Stimulated activated CD8-positive, alpha-beta memory T cell treated with anti-CD3 and anti-CD28 coated beads, Interleukin-15, amount 100 ng/mL, for 4 hours (primary cell): ENCODE measurements at regions not wholly inside any gene's neighbourhood (a gene's known extent, or its start where the extent isn't known, plus 50 kb on each side); places are given as distances from the start of the nearest gene placed in this dataset.

Experiments
- DNase-seq, 2 donors: peaks; one replicate each; pipeline ENCODE4 v3.0.0-alpha.2; 2020; ENCODE audit warnings: low read depth in 2 of 2

DNA sequence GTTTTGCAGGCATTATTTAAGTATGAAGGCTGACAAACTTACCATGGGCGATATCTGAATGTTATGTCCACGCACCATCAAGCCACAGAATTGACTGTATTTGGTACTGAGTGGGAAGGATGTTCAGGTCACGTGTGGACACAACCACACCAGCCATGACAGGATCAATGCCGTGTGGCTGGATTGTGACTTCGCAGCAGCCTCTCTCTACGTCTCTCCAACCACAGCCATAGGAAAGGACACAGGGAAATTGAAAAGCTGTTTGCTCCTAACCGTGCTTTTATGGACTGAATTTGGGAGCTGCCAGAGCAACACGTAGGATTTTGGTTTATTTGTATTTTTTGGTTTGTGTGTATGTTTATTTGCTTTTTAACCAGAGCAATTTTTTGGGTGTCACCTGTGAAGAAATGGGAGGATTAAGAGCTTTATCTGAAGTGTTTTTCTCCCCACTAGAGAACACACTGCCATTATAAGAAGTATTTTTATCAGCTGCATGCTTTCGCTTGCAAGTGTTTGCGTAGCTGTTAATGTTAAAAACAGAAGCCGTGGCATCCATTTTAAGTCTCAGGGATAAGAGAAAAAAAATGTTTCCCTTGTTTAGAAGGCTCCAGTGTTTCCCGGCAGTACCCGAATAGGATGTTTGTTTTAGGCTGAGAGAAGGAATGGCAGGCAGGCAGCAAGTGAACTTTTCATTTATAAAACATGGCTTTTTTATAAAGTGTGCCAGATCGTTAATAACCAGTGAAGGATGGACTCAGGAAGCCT, 401.1 kb upstream of the NFE2L3 start:
- DNase-seq: no peak

DNA sequence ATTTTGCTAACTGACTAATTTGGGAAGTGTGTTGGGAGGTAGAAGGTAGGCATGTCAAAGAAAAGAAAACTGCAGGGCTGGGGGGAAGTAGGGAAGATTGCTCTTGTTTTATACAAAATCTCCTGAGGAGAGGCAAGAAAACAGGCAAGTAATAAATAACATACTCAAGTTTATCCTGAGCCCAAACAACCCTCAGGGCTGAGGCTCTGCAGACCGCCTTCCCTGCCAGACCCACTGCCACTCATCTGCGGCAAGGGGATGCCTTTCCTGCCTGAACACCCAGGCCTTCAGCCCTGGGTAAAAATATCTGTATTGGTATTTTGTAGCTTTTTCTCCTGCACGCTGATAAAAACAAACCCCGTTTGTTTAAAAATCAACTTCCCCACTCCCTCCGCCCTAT, 399.8 kb upstream of the NFE2L3 start:
- no peak for DNase-seq

DNA sequence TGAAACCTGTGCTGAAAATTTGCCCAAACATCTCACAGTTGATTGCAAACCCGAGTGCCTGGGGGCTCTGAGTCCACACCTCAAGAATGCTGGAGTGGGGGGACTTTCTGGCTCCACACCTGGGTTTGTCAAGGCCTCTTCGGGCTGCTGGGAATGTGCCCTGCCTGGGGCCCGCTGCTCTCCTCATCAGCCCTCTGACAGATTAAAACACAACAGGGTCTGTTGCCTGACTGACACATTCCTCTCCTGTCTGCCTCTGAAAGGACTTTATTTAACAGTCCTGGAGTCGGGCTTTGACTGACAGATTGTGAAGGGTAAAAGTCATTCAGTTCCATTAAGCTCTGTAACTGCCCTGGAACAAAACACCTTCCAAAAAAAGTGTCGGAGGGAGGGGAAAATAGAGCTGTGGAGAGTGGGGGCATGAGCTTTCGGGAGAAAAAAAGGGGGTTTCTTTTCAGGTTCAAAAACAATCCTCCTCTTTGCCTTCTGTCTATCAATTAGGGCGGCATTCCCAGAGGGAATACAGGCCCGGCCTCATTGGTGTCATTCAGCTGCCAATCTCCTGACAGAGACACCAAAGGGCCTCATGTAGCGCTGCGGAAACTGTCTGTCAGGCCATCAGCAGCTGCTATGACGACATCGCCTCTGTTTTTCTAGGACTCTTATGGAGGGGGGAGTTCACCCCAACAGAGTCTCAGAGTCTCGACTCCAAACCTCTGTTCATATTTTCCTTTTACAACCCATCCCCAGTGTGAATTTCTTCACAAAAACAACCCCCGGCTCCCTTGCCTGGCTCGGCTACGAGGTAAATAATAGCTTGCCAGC, 398.8 kb upstream of the NFE2L3 start:
- DNase-seq: no peak

DNA sequence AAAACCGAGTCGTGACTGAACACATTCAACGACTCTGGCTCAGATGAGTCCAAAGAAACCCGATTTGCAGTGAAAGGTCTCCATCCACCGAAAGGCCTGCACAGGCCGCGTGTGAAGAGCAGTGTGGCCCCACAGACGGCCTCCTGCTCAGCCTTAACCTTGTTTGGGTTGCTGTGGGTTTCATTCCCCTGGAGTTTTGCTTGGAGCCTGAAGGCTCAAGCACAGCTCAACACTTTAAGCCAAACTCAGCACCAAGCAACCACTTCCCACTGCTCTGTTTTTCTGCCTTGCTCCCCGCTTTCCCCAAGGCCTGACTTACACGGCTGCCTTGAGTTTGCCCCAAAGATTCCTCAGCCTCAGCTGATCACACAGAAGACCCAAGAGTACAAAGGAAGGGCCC, 398.2 kb upstream of the NFE2L3 start:
- no peak for DNase-seq

DNA sequence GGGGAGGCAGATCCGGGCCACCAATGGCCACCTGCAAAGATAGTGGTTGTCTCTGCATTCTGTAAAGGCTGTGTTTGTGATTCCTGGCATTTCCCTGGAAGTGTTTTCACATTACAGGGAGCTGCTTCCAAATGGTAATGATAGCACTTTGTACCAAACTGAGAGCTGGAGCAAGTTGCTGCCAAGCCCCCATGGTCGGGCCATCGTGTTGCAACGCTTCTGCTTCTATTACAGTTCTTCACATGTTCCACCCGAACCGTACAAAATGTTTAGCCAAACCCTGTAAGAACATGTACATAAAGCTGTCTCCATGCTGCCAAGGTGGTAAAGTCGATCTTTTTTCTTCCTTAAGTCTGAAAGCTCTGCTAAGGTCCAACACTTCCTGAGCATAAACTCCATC, 397.7 kb upstream of the NFE2L3 start:
- no peak for DNase-seq

DNA sequence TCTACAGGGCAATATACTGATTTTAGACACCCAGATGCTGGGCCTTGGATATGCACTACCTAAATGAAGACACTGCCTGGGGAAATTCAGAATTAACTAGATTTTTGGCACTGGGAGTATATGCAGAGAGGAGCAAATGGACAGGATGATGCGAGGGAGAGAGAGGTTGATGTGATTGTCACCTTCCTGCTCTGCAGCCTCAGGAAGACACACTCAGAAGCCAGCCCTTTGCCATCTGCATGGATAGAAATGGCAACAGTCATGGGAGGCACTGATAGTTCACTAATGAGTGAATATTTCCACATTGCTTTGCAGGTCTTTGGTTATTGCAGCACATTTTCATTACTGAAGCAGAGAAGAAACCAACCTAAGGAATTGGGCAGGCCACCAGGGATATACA, 397.2 kb upstream of the NFE2L3 start:
- no peak for DNase-seq

DNA sequence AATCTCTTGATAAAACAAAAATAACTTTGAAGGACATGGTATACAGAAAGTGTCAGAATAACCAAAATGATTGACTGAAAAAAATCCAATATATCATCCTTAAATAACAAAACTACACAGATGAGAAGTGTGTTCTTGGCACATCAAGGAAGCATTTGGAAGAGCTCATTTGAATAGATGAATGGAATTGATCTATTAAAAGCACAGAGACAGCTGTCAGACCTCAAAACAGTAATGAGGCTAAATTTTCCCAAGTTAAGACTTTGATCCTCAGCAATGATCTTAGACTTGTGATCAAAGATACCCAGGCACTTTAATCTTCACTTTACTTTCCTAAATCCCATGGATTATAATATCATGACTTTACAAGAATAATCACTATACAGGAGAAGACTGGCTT, 395.4 kb upstream of the NFE2L3 start:
- DNase-seq: no peak

DNA sequence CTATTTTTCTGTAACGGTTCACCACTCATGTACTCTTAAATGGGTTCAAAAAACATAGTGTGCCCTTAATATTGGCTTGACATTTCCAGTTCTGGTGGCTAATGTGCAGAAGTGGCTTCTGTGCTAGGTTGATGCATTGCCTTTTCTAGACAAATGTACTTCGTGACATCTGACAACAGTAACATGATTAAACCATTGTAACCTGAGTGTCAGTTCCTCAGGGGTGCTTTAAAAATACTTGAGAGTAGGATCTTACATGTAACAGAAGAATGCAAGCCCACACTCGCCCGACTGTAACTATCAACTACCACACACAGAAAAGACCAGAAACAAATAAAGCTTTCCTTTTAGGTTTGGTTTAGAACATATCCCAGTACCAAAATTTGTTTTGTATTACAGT, 393.4 kb upstream of the NFE2L3 start:
- DNase-seq: no peak

DNA sequence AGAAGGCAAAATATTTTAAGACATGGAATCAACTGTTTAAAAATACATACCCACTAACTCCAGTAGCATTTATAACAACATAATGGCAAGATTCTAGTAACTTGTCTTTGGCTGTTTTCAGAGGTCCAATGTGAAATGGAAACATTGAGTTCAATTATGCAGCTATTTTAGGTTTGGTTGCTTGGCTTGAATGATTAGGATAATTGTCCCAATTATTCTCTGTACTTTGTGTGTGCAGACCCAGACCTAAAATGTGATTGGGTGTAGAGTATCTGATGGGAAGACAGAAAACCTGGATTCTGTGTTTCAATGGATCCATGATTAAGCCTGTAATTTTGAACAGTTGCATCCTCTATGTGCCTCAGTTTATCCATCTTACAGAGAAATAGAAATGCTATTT, 392.7 kb upstream of the NFE2L3 start:
- no peak for DNase-seq

DNA sequence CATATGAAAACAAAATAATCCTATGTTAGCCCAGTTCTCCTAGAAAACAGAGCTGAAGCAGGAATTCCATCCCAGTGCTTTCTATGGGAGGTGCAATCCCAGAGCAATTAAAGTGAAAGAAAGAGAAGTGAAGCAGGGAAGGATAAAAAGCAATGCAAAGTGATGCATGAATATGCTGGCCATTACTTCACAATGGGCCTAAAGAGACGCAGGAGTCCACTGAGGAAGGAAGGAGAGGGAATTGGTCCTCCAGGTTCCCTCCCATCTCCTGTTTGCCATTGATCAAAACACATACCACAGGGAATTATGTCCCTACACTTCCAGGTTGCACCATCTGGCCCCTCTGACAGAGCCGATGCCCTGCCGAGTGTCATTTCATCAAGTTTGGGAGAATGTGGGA, 392.2 kb upstream of the NFE2L3 start:
- DNase-seq: no peak

DNA sequence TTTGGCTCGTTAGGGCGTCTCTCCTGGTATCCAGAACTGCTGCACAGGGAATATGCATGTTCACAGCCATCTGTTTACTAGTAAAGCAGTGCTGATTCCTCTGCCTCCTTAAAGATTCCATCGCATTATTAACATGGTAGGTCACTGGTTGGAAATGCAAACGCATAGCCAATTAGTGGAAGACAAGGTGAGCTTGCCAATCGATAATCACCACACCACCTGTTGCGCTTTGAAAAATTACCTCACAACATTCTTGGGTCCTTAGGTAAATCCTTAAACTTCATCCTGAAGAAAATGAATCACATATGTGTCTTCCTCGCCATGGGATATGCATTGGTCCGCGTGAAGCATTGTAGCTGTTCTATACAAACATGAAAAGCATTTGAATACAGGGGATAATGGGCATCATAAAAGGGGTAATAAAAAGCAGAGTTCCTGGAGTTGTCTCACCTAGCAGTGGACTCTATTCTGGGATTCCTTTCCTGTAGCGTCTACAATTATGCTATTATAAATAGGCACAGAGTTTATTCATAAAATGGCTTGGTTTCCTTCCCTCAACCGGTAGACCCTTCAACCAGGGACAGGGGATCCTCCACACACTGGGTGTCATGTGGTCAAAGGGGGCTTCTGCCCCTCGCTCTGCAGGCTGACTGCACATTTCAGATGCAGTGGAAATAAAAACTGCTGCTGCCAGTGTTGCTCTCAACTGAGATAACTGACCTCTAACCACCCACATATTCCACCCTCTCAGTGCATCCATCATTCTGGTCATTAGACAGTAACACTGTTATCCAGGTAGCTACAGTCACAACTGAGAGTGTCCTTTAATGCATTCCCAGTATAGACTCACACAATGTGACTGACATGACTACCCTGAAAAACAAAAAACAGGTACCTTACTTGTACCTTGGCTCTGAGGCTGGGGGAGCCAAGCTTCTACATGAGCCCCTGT, 389.2 kb upstream of the NFE2L3 start:
- DNase-seq: no peak

DNA sequence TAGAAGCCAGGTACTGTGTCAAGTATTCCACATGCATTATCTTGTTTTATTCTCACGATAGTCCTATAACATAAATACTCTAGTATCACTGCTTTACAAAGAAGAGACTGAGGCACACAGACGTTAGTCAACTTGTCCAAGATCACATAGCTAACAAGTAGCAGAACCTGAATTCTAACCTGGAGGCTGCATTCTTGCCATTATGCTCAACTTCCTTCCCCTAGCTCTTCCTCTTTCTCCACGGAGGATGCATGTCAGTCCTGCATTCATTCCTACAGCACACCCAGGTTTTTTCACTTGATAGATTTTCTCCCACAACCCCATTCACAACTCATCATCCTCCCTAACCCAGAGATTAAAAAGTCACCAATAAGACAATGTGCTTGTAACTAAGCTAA, 388.5 kb upstream of the NFE2L3 start:
- no peak for DNase-seq

DNA sequence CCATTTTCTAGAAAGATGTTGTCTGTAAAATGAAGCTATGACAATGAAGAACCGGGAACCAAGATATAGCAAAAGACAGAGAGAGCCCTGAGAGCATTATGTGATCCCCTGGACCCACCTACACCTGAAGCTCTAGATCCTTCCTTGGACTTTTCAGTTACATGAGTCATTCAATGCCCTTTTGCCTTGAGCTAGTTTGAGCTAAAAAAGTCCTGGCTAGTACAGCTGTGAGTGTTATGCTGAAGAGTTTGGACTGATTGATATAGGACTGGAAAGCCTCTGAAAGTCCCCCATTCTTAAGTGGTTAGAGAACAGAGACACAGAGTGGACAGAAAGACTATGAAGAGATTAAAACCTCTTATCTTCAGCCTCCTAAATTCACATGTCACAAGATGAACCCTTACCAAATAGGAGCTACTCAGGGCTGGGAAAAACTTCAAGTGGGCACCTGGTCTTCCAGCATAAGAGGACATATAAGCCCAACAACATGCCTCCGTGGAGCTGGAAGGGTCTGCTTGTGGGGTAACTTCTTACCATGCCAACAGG, 386.8 kb upstream of the NFE2L3 start:
- DNase-seq: no peak

DNA sequence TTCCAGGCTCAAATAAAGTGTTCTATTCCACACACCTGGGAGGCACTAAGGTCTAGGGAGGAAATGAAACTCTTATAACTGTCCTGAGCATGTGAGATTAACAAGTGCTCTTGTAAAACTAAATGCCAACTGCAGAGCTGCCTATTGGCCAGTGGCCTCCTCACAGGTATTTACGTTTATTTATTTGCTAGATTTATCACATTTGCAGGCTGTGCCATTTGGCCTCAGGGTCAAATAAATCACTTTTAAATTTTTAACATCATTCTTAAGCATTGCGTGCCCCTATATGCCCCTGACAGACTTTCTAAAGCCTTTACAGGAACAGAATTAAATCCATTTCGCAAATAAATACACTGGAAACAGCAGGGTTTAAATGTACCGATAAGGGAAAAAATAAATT, 381.8 kb upstream of the NFE2L3 start:
- no peak for DNase-seq

DNA sequence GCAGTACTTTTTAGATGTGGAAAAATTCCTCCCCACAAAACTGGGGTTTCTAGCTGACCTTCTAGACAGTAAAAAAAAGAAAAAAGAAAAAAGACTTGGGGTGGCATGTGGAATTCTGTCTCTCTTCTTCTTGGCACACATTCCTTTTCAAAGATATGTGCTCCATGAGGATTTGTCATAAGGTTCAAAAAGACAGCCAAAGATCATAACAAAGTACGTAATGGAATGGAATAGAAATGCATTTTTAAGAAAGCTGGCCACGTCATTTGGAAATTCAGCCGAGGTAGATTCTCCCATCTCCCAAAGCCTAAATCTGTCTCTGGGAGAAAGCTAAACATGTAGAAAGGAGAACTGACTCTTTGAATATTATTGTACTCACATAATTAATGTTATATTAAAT, 381.3 kb upstream of the NFE2L3 start:
- DNase-seq: no peak

DNA sequence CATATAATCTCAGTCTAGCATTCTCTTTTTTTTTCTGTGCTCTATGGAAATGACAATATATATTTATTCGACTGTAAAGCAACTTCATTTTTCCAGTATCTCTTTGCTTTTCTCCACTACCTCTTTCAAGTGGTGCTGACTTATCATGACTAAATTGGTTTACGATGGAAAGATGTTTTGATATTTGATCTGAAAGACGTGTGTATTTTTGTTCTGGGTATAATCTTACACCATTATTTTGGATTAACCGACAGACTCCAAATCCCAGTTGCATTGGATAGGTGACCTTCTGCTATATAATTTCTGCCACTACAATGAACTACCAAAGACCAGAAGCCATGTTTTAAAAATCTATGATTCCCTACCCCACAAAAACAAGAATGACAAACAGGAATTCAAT, 380.5 kb upstream of the NFE2L3 start:
- no peak for DNase-seq

DNA sequence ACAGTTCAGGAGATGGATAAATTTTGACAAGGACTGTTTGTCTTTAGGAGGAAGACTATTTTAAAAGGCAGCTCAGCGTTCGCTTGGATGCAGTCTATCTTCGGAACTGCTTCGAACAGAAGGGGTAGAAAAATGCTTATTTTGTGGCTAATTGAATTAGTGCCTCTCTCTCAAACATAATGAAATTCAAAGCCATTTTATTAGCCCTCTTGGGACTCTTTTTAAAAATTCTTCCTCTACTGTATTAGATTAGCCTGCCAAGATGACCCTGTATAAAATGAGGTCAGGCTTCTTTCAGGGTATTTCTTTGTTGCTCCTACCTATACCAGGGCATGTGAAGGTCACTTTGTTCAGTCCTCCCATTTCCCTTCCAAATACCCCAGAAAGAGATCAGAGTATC, 379.2 kb upstream of the NFE2L3 start:
- DNase-seq: no peak

DNA sequence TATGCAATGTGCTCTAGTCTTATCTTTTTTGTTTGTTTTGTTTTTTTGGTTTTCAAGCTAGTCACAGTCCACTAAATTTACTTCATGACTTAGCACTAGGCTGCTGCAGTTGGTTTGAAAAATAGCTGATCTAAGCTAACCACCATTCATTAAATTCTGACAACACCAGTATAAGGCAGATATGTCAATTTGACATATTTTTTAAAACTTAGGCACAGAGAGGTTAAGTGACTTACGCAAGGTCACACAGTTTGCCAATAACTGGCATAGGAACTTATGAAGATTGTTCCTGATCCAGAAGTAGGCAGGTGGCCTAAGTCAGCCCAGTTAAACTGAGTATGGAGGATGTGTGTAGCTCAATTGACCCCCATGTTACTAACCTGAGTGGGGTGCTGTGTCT, 377.3 kb upstream of the NFE2L3 start:
- DNase-seq: no peak

DNA sequence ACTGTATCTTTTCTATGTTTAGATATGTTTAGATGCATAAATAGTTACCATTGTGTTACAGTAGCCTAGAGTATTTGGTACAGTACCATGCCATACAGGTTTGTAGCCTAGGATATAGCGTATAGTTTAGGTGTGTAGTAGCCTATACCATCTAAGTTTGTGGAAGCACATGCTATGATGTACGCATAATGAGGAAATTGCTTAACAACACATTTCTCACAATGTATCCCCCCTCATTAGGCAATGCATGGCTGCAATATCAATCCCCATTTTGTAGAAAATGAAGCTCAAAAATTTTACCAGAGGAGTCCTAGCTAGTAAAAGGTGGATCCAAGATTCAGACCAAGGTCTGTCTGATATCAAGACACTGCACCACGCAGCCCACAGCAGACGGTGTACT, 376.4 kb upstream of the NFE2L3 start:
- DNase-seq: no peak

DNA sequence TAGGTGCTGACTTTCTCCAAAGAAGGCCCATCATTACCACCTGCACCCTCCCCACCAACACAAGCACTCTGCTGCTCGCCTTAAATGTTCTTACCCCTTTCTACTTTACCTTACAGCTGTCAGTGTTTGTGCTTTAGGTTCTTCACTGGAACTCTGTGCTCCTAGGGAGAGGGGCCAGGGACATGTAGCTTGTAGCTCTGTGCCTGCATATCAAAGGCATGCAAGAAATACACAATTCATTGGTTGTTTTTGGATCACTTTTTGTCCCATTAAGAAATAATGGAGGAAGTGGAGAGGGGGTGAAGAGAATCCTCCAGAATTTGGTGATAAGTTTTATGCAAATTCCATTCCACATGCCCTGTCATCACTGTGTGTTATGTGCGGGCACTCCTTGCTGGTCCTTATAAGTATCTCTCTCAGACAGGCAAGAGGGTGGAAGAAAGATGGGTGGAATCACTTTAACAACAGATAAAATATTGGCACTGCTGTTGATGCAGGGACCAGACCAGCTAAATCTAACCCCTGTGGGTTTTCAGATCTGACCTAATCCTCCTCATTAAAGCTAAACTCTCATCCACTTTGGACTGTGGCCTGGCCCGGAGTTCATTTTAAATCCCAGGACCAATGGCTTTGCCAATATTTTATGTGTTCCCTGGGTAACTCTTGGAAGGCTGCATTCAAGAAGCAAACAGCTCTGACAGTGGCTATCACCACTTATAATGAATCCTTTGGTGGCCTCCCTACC, 375.8 kb upstream of the NFE2L3 start:
- no peak for DNase-seq

DNA sequence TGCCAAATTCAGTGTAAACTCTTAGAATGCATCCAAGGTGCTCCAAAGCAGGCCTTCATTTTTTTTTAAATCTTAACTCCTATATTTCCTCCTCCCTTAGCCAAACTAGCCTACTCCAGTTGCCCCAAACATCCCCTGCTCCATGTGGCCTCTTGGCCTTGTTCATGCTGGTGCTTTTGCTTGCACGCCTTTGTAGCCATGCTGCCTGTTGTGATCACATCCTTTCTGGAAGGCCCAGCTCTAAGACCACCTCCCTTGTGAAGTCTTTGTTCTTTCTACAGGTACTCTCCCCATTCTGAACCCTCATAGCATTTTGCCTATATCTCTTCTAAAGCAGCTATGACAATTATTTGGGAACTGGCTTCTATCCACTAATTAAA, 375.3 kb upstream of the NFE2L3 start:
- DNase-seq: no peak
